HL-60 (cell line): ENCODE measurements at regions not wholly inside any gene's neighbourhood (a gene's known extent, or its start where the extent isn't known, plus 50 kb on each side); places are given as distances from the start of the nearest gene placed in this dataset.

Experiments
- DNase-seq, 2 experiments: peaks; one replicate each; pipeline ENCODE4 v3.0.0-alpha.2; 2010 to 2020; ENCODE audit warnings: low read depth in 1 of 2, low spot score in 1 of 2
- H3K27ac ChIP-seq: fragments of 250-450 bp; sonication (Bioruptor Pico); replicated peaks from 2 replicates; pipeline ENCODE4 v1.5.1; 2020; ENCODE audit warnings: mild to moderate bottlenecking, moderate library complexity
- H3K27me3 ChIP-seq: fragments of 250-450 bp; sonication (Bioruptor Pico); 2 replicates; pipeline ENCODE4 v1.5.1; 2021; ENCODE audit warnings: mild to moderate bottlenecking, moderate library complexity; ENCODE audit not compliant: insufficient read depth, poor library complexity, severe bottlenecking
- H3K4me3 ChIP-seq: replicated peaks from 2 replicates; pipeline ENCODE4 v1.5.1; 2011; ENCODE audit warnings: mild to moderate bottlenecking, control low read depth, low read length; ENCODE audit not compliant: insufficient read depth
- CTCF ChIP-seq: IDR thresholded peaks from one replicate; pipeline ENCODE4 v1.5.1; 2011; ENCODE audit warnings: low read length, control low read depth, inconsistent platforms; ENCODE audit not compliant: insufficient read depth
- GABPA ChIP-seq: IDR thresholded peaks from 2 replicates; pipeline ENCODE4 v1.6.1; 2012; ENCODE audit warnings: low read depth
- POLR2AphosphoS5 ChIP-seq: IDR thresholded peaks from 2 replicates; pipeline ENCODE4 v1.6.1; 2012; ENCODE audit warnings: low read depth
- SPI1 ChIP-seq: IDR thresholded peaks from 2 replicates; pipeline ENCODE4 v1.6.1; 2012; ENCODE audit warnings: low read depth, mild to moderate bottlenecking, borderline replicate concordance
- TF ChIP-seq, protein P1 (sequence below): IDR thresholded peaks from 2 replicates; pipeline ENCODE4 v1.6.1; 2012; ENCODE audit warnings: low read depth; ENCODE audit not compliant: insufficient replicate concordance

DNA sequence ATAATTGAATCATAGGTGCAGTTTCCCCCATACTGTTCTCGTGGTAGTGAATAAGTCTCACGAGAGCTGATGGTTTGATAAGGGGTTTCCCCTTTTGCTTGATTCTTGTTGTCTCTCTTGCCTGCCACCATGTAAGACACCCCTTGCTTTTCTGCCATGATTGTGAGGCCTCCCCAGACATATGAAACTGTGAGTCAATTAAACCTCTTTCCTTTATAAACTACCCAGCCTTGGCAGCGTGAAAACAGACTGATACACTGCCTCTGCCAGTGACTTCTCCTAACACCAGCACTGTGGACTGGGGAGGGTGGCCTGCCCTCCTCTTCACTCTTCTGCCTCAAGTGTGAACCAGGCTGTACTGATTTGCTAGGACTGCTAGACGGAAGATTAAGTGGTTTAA, 108.6 kb downstream of the RAB11FIP2 start:
- no peak for TF ChIP-seq CTCF
- no peak for TF ChIP-seq POLR2AphosphoS5
- no peak for TF ChIP-seq SPI1
- TF ChIP-seq GABPA = no peak
- TF ChIP-seq, protein P1, sequence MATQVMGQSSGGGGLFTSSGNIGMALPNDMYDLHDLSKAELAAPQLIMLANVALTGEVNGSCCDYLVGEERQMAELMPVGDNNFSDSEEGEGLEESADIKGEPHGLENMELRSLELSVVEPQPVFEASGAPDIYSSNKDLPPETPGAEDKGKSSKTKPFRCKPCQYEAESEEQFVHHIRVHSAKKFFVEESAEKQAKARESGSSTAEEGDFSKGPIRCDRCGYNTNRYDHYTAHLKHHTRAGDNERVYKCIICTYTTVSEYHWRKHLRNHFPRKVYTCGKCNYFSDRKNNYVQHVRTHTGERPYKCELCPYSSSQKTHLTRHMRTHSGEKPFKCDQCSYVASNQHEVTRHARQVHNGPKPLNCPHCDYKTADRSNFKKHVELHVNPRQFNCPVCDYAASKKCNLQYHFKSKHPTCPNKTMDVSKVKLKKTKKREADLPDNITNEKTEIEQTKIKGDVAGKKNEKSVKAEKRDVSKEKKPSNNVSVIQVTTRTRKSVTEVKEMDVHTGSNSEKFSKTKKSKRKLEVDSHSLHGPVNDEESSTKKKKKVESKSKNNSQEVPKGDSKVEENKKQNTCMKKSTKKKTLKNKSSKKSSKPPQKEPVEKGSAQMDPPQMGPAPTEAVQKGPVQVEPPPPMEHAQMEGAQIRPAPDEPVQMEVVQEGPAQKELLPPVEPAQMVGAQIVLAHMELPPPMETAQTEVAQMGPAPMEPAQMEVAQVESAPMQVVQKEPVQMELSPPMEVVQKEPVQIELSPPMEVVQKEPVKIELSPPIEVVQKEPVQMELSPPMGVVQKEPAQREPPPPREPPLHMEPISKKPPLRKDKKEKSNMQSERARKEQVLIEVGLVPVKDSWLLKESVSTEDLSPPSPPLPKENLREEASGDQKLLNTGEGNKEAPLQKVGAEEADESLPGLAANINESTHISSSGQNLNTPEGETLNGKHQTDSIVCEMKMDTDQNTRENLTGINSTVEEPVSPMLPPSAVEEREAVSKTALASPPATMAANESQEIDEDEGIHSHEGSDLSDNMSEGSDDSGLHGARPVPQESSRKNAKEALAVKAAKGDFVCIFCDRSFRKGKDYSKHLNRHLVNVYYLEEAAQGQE = no peak
- no peak overlapping the region for H3K27ac ChIP-seq
- DNase-seq = no peak
- no peak overlapping the region for H3K4me3 ChIP-seq
- no peaks in the 10 kb centered on the region for H3K27me3 ChIP-seq

DNA sequence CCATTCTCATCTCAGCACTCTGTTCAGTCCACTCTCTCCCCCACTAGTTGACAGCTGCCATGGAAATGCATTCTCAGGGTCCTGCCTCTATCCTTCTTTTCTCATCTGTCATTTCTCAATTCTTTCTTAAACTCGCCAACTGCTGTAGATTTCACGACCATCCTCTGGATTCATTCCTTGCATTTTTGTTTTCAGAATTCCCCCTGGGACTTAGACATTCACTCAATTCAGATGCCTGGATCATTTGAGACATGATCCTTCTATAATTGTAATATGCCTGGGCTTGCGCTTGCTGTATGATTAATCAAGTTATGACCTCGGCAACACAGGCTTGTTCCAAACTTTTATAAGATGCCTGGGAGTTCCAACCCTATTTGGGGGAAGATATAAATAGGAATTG, 104.5 kb downstream of the RAB11FIP2 start:
- Histone ChIP-seq H3K27ac (no peak overlapping the region), H3K4me3 (no peak overlapping the region), H3K27me3 (no peaks in the 10 kb centered on the region)
- TF ChIP-seq, protein P1 = no peak
- TF ChIP-seq GABPA = no peak
- DNase-seq = no peak

DNA sequence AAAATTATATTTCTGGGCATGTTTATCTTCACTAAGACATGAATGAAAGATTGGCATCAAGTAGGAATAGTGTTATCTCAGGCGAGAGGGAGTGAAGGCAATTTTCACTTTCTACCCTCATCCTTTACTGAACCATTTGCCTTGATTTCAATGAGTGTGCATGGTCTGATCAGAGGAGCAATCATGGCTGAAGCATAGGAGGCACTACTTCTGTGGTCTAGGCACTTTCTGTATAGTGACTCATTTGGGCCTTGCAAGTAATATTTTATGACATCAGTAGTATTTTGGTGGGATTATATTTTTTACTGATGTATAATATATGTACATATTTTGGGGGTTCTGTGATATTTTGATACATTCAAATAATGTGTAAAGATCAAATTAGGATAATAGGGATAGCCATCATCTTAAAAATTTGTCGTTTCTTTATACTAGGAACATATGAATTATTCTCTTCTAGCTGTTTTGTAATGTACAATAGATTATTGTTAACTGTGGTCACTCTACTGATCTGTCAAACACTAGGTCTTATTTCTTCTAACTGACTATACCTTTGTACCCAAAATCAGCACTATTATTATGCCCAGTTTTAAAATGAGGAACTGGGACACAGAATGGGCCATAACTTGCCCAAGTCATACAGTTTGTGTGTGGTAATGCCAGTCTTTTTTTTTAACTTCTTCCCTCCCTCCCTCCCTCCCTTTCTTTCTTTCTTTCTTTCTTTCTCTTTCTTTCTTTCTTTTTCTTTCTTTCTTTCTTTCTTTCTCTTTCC, 101.9 kb downstream of the RAB11FIP2 start:
- H3K4me3 ChIP-seq = no peak overlapping the region
- TF ChIP-seq CTCF (no peak), GABPA (no peak), SPI1 (peak; percentile 41; the same call in 1 of the 2 replicates), POLR2AphosphoS5 (no peak)
- TF ChIP-seq, protein P1 = no peak
- DNase-seq = no peak
- no peak overlapping the region for H3K27ac ChIP-seq
- H3K27me3 ChIP-seq = no peaks in the 10 kb centered on the region
